ENCODE measurements at regions not wholly inside any gene's neighbourhood (a gene's known extent, or its start where the extent isn't known, plus 50 kb on each side); places are given as distances from the start of the nearest gene placed in this dataset.

DNA sequence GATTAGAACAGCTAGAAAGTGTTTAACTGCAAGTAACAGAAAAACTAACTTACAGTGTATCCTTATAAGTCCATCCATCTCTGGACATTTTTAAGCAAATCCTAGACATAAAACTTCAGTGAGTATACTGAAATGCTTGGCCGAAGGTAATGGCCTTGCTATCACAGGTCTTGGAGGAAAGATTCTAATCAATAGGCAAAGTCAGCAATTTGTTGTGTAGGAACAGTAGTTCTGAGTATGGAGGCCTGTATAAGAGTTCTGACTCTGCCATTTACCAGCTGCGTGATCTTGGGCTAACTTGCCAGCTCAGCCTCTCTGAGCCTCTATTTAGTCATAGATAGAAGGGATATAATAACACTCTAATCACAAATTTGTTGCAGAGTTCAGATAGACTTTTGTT lies 328.1 kb downstream of the IL20RB start:
- no peaks in the 10 kb centered on the region for H3K4me1 ChIP-seq
- CTCF ChIA-PET = no interaction called here
- DNase-seq = no peak
- no peak overlapping the region for H3K4me3 ChIP-seq (ENCODE audit: low read depth, low read length)
- H3K27me3 ChIP-seq (replicated peaks; ENCODE audit: control insufficient read depth, insufficient read depth, low read length) = no peaks in the 10 kb centered on the region
- H3K36me3 ChIP-seq (ENCODE audit: control insufficient read depth, insufficient read depth, low read length) = no peaks in the 10 kb centered on the region
- Mint-ChIP-seq H3K4me3 (ENCODE audit: unreplicated experiment) (no peak overlapping the region), H3K9me3 (ENCODE audit: unreplicated experiment) (no peaks in the 10 kb centered on the region), H3K27me3 (ENCODE audit: insufficient read depth, unreplicated experiment) (peaks cover 15% of the 10 kb centered on the region), H3K27ac (ENCODE audit: unreplicated experiment) (no peak overlapping the region), H3K36me3 (ENCODE audit: insufficient read depth, unreplicated experiment) (no peaks in the 10 kb centered on the region), H3K4me1 (ENCODE audit: low read depth, unreplicated experiment) (no peaks in the 10 kb centered on the region)
- H3K9me3 ChIP-seq = no peaks in the 10 kb centered on the region
- no TSS peak for BruUV-seq (replicated peaks)
- TF ChIP-seq, protein P1, sequence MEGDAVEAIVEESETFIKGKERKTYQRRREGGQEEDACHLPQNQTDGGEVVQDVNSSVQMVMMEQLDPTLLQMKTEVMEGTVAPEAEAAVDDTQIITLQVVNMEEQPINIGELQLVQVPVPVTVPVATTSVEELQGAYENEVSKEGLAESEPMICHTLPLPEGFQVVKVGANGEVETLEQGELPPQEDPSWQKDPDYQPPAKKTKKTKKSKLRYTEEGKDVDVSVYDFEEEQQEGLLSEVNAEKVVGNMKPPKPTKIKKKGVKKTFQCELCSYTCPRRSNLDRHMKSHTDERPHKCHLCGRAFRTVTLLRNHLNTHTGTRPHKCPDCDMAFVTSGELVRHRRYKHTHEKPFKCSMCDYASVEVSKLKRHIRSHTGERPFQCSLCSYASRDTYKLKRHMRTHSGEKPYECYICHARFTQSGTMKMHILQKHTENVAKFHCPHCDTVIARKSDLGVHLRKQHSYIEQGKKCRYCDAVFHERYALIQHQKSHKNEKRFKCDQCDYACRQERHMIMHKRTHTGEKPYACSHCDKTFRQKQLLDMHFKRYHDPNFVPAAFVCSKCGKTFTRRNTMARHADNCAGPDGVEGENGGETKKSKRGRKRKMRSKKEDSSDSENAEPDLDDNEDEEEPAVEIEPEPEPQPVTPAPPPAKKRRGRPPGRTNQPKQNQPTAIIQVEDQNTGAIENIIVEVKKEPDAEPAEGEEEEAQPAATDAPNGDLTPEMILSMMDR (IDR thresholded peaks at IDR 0.05; ENCODE audit: insufficient read depth in 1 of 2, low read depth in 1 of 2, low read length in 1 of 2, severe bottlenecking in 1 of 2, unreplicated experiment in 1 of 2) = no peak
- intact Hi-C loops (cut with micrococcal nuclease; ENCODE audit: unreplicated experiment) = no loop called here
- POLR2A ChIA-PET = no interaction called here

DNA sequence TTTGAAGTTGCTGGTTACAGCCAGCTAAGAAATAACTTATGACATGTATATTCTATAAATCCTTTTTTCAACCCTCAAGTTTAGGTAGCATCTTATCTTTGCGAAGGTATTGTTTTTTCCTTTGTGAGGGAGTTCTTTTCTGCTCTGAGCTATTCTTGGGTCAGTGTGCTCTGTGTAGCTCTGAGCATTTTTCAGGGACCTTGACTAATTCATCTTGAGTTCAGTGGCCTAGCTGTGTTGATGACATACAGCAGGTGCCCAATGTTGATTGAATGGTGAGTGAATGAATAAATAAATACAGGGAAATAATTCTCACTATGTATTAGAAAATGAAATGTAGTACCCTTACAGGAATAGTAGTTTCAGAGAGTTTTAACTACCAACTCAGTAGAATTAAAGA lies 335.3 kb downstream of the IL20RB start:
- H3K36me3 ChIP-seq (ENCODE audit: control insufficient read depth, insufficient read depth, low read length) = no peaks in the 10 kb centered on the region
- Mint-ChIP-seq H3K4me1 (ENCODE audit: low read depth, unreplicated experiment) (no peaks in the 10 kb centered on the region), H3K9me3 (ENCODE audit: unreplicated experiment) (no peaks in the 10 kb centered on the region), H3K27ac (ENCODE audit: unreplicated experiment) (no peak overlapping the region), H3K27me3 (ENCODE audit: insufficient read depth, unreplicated experiment) (peaks cover 17% of the 10 kb centered on the region), H3K36me3 (ENCODE audit: insufficient read depth, unreplicated experiment) (no peaks in the 10 kb centered on the region), H3K4me3 (ENCODE audit: unreplicated experiment) (no peak overlapping the region)
- POLR2A ChIA-PET = no interaction called here
- CTCF ChIA-PET = no interaction called here
- no peaks in the 10 kb centered on the region for H3K27me3 ChIP-seq (replicated peaks; ENCODE audit: control insufficient read depth, insufficient read depth, low read length)
- H3K4me3 ChIP-seq (ENCODE audit: low read depth, low read length) = no peak overlapping the region
- DNase-seq = no peak
- H3K4me1 ChIP-seq = no peaks in the 10 kb centered on the region
- BruUV-seq (replicated peaks) = no TSS peak
- TF ChIP-seq, protein P1 (IDR thresholded peaks at IDR 0.05; ENCODE audit: insufficient read depth in 1 of 2, low read depth in 1 of 2, low read length in 1 of 2, severe bottlenecking in 1 of 2, unreplicated experiment in 1 of 2) = no peak
- H3K9me3 ChIP-seq = no peaks in the 10 kb centered on the region
- intact Hi-C loops (cut with micrococcal nuclease; ENCODE audit: unreplicated experiment) = no loop called here

DNA sequence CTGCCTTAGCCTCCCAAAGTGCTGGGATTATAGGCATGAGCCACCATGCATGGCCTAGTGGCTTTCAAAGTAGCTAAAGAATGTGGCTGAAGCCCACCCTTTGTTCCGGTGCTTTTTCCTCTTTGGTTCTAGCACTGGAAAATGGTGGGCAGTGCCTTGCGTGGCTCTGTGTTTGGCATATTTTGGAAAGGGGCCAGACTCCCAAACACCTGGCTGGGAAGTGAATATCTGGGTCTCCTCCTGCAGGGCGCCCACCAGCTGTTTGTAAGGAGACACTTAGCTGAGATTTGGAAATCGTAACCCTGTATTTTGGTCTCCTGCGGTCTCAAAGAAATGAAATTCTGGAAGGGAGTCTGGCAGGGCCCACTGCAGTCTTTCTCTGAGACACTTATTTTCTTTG lies 336.4 kb downstream of the IL20RB start:
- TF ChIP-seq, protein P1 (IDR thresholded peaks at IDR 0.05; ENCODE audit: insufficient read depth in 1 of 2, low read depth in 1 of 2, low read length in 1 of 2, severe bottlenecking in 1 of 2, unreplicated experiment in 1 of 2) = no peak
- no peaks in the 10 kb centered on the region for H3K9me3 ChIP-seq
- H3K4me1 Mint-ChIP-seq (ENCODE audit: low read depth, unreplicated experiment) = no peaks in the 10 kb centered on the region
- BruUV-seq (replicated peaks) = no TSS peak
- H3K27me3 ChIP-seq (replicated peaks; ENCODE audit: control insufficient read depth, insufficient read depth, low read length) = no peaks in the 10 kb centered on the region
- H3K4me3 Mint-ChIP-seq (ENCODE audit: unreplicated experiment) = no peak overlapping the region
- H3K27ac Mint-ChIP-seq (ENCODE audit: unreplicated experiment) = no peak overlapping the region
- H3K27me3 Mint-ChIP-seq (ENCODE audit: insufficient read depth, unreplicated experiment) = peaks cover 20% of the 10 kb centered on the region
- intact Hi-C loops (cut with micrococcal nuclease; ENCODE audit: unreplicated experiment) = no loop called here
- no peaks in the 10 kb centered on the region for H3K36me3 ChIP-seq (ENCODE audit: control insufficient read depth, insufficient read depth, low read length)
- no peak overlapping the region for H3K4me3 ChIP-seq (ENCODE audit: low read depth, low read length)
- no peaks in the 10 kb centered on the region for H3K9me3 Mint-ChIP-seq (ENCODE audit: unreplicated experiment)
- ChIA-PET CTCF (no interaction called here), POLR2A (no interaction called here)
- no peaks in the 10 kb centered on the region for H3K36me3 Mint-ChIP-seq (ENCODE audit: insufficient read depth, unreplicated experiment)
- H3K4me1 ChIP-seq = no peaks in the 10 kb centered on the region
- no peak for DNase-seq

Data from Caco-2 (cell line).